HK-2 (cell line): ENCODE measurements at regions not wholly inside any gene's neighbourhood (a gene's known extent, or its start where the extent isn't known, plus 50 kb on each side); places are given as distances from the start of the nearest gene placed in this dataset.

Experiments used
- DNase-seq: peaks from one replicate; pipeline ENCODE4 v3.0.0-alpha.2; 2018; ENCODE audit not compliant: unreplicated experiment

GRCh38 chr13:58051396-58051795, 419.9 kb downstream of the PCDH17 start:
- no peak for DNase-seq

- DNase-seq: no peak
These were observed 420.3 kb downstream of the PCDH17 start for GRCh38 chr13:58051807-58052375.

DNA sequence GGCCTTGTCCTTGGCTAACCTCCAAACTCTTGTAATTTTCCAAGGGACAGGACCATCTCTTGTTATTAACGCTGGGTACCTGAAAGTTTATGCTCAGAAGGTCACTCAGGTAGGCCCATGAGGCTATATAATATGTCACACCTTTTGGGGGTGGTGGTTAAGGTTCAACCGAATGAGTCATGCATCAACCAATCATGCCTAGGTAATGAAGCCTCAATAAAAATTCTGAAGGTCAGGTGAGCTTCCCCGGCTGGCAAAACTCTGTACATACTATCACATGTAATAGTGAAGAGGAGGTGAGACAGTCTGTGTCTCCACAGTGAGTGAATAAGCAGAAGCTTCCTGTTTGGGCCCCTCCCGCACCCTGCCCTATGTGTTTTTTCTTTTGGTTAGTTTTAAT, 424.9 kb downstream of the PCDH17 start:
- DNase-seq: no peak

DNA sequence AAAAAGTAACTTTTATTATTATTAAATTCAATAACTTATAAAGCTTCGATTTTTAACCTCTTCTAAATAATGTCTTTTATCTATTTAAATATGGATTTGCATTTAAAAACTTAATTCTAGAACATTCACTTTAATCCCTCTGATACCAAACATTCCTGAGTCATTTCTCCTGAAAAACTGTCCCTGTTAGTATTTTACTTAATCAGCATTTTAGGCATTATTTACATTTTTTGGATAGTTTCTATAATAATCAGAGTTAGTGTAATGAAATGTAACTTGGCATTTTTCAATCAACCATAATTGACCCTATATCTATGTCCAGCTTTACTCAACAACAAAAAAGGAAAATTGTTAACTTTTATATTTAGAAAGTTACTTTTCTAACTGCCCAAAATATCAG, 428.1 kb downstream of the PCDH17 start:
- no peak for DNase-seq

GRCh38 chr13:58080806-58081205, 449.3 kb downstream of the PCDH17 start:
- no peak for DNase-seq

- DNase-seq: no peak
These were observed 449.8 kb downstream of the PCDH17 start for GRCh38 chr13:58081301-58081820.

DNA sequence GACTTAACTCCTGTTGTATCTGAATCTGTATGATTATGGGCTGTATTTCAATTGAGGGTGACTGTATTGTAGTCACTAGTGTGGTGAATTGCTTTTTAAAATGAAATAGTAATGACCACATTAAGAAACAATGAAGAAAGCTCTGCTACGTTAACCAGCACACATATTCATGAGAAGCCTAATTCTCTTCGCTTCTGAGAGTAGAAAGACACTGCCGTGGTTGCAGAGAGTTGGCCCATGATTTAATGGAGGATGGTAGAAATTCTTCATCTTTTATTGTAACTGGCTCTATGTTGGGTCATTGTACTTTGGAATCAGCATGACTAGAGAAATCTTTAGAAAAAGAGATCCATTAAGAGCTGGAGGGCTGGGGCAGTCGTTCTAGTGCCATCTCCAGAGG, 451.5 kb downstream of the PCDH17 start:
- DNase-seq: no peak

DNA sequence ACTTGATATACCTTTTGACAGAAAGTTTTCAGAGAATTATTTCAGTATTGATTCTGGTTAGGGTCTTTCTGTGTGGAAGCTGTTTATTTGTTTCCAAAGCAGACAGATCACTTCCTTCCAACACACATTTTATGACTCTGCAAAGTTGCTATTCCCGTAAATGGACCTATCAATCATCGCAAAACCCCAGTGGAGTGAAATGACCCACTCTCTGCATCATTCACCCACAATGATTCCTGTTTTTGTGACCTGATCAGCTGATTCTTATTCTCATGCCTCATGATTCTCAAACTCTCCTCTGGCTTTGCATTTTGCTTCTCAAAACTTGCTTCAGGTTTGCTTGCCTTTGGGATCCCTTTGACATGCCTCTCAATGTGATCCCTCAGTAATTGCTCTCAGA, 453.7 kb downstream of the PCDH17 start:
- DNase-seq: no peak

GRCh38 chr13:58085819-58086218, 454.3 kb downstream of the PCDH17 start:
- no peak for DNase-seq

- no peak for DNase-seq
These were observed 456.0 kb downstream of the PCDH17 start for GRCh38 chr13:58087566-58087965.

- DNase-seq: no peak
These were observed 461.9 kb downstream of the PCDH17 start for GRCh38 chr13:58093394-58093793.

- DNase-seq: peak; percentile 9
These were observed 466.3 kb downstream of the PCDH17 start for GRCh38 chr13:58097831-58098230.

DNA sequence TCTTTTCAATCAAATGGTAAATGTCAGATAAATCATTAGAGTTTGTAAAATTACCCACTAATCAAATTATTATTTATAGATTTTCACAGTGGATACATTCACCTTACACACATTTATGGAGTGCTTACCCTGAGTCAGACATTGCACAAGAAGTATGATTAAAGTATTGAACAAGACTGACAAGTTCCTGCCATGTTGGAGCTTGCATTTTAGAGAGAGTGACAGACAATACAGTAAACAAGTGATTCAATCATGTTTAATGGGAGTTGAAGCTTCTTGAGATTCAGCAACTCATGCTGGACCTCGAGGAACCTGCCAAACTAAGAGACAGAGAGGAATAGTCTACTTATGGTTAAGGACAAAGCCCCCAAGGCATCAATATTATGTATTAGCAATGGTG, 487.8 kb downstream of the PCDH17 start:
- no peak for DNase-seq

DNA sequence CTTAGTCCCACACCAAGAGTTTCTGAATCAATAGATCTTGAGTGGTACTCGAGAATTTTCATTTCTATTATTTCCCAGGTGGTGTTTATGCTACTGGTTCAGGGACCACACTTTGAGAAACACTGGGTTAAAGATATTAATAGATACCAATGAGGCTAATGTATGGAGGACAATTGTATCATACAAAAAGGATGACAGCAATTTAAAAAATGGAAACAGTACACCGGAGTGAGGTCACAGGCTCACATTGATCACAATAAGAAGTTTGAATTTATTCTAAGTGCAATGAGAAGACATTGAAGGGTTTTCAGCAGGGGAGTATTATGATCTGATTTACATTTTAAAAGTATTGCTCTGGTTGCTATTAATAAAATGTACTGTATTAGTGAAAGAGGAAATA, 488.3 kb downstream of the PCDH17 start:
- DNase-seq: no peak

DNA sequence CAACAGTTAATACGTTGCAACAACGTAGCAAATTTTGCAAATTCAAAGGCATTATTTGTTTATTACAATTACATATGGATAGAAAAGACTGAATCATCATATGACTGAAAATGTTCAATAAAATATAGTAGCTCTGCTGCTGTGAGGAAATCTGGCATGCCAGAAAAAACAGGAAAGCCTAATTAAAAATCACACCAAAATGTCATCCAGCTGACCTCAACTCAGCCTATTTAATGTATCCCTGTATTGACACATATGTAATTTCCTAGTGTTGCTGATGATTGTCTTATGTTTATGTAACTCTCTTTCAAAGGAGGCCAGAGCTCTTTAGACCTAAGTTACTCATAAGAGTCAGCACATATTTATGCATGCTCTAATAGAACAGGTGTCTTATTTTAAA, 495.0 kb downstream of the PCDH17 start:
- DNase-seq: no peak

GRCh38 chr13:58134012-58134411, 502.5 kb downstream of the PCDH17 start:
- DNase-seq: no peak

DNA sequence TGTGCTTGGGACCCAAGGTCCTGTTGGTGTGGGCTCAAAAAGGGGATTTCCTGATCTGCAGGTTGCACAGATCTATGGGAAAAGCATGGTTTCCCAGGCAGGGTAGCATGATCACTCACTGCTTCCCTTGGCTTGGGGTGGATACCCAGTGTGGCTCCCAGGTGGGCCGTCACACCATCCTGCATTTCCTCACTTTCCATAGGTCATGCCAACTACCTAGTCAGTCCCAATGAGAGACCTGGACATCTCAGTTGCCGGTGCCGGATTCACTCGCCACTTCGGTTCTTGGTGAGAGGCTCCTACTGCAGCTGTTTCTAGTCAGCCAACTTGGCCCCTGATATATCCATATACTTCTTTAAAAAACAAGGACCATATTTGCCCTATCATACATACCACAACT, 503.0 kb downstream of the PCDH17 start:
- no peak for DNase-seq

DNA sequence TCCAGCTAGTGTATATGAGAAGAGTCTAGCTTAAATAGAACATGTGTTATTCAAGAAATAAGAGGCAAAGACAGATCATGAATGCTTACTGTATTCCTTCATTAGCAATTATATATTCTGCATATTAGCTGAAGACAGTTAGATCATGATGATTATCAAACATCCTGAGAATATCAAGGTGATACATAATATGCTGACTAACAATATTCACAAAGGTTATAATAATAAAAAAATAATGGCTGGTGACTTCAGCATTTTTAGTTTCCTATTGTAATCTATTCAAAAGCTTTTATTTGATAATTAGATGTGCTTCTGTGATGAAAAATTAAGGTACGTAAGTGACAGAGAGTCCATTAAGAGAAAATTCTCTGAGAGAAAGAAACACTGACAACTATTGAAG, 511.4 kb downstream of the PCDH17 start:
- DNase-seq: no peak

- DNase-seq: no peak
These were observed 513.1 kb downstream of the PCDH17 start for GRCh38 chr13:58144616-58145015.

GRCh38 chr13:58151452-58151851, 519.9 kb downstream of the PCDH17 start:
- DNase-seq: no peak

- no peak for DNase-seq
These were observed 529.4 kb downstream of the PCDH17 start for GRCh38 chr13:58160980-58161379.

DNA sequence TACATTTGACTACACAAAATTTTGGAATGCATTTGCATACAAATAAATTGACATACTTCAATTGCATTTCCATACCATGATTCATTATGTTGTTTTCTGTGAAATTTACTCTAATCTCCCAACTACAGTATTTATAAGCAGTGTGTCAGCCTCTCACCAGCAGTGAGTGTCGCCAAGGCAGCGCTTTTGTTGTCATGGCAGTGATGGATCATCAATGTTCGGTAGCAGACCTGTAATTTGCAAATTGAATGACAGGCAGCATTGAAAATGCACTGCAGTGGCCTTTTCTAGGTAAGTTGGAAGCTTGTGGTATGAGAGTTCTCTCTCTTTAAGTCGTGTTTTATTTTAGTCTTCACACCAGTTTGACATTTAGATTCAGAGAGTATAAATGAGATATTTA, 534.1 kb downstream of the PCDH17 start:
- DNase-seq: no peak

DNA sequence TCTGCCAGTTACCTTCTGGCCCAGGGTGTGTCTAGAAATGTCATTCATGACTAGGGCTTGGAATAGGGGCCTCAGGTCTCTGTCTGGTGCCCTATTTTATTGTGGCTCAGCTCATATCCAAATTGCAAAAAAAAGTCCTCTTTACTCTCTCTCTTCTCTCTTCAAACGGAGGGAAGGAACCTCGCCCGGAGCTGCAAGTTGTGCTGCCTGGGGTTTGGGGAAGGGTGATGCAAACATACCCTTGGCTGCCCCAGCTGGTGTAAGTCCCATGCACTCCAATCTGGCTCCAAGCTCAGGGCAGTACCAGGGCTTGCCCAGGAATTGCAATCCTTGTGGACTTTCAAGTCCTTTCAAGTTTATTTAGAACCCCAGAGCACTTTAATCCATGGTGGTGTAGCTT, 549.6 kb downstream of the PCDH17 start:
- no peak for DNase-seq

GRCh38 chr13:58187881-58188280, 556.3 kb downstream of the PCDH17 start:
- DNase-seq: no peak
